ENCODE measurements at regions not wholly inside any gene's neighbourhood (a gene's known extent, or its start where the extent isn't known, plus 50 kb on each side); places are given as distances from the start of the nearest gene placed in this dataset.

GRCh38 chr11:80186692-80187091, 745.9 kb upstream of the TENM4 start:
- TF ChIP-seq TAF1 (IDR thresholded peaks at IDR 0.05; ENCODE audit: low read depth): no peak
- TF ChIP-seq MAX (IDR thresholded peaks at IDR 0.05): no peak
- TF ChIP-seq EP300 (IDR thresholded peaks at IDR 0.05; ENCODE audit: borderline replicate concordance): no peak
- TF ChIP-seq RAD21 (IDR thresholded peaks at IDR 0.05; ENCODE audit: low read depth): no peak
- no peak for TF ChIP-seq EGR1 (IDR thresholded peaks at IDR 0.05)
- no peak for TF ChIP-seq CEBPB (IDR thresholded peaks at IDR 0.05)
- TF ChIP-seq FOXM1 (IDR thresholded peaks at IDR 0.05; ENCODE audit: borderline replicate concordance, low read depth): no peak
- no peak for TF ChIP-seq CREB1 (IDR thresholded peaks at IDR 0.05; ENCODE audit: low read depth)
- no peak for TF ChIP-seq ZBTB7A (IDR thresholded peaks at IDR 0.05; ENCODE audit: low read depth)
- no peak for TF ChIP-seq YY1 (IDR thresholded peaks at IDR 0.05; ENCODE audit: low read depth)

Data from Ishikawa (cell line).